ENCODE measurements at regions not wholly inside any gene's neighbourhood (a gene's known extent, or its start where the extent isn't known, plus 50 kb on each side); places are given as distances from the start of the nearest gene placed in this dataset.

DNA sequence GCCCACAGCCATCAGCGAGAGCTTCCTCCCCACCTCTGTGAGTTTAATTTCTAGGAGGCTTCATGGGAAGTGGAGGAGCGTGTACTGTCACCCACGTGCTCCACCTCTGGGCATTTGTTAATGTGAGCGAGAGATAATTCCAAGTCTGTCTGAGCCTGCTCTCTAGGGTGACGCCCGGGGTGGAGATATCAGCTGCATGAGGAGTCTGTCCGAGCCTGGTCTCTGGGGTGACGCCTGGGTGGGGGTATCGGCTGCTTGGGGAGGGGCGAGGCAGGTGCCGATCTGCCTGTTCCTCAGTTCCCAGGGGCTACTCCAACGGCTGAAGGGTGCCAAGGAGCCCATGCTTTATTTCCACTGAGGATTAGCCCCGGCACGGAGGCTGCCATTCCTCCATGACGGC lies 735.0 kb downstream of the BRD1 start:
- TF ChIP-seq POLR2A (IDR thresholded peaks at IDR 0.05): no peak
- TF ChIP-seq, protein P1, sequence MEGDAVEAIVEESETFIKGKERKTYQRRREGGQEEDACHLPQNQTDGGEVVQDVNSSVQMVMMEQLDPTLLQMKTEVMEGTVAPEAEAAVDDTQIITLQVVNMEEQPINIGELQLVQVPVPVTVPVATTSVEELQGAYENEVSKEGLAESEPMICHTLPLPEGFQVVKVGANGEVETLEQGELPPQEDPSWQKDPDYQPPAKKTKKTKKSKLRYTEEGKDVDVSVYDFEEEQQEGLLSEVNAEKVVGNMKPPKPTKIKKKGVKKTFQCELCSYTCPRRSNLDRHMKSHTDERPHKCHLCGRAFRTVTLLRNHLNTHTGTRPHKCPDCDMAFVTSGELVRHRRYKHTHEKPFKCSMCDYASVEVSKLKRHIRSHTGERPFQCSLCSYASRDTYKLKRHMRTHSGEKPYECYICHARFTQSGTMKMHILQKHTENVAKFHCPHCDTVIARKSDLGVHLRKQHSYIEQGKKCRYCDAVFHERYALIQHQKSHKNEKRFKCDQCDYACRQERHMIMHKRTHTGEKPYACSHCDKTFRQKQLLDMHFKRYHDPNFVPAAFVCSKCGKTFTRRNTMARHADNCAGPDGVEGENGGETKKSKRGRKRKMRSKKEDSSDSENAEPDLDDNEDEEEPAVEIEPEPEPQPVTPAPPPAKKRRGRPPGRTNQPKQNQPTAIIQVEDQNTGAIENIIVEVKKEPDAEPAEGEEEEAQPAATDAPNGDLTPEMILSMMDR (IDR thresholded peaks at IDR 0.05): no peak

Data from adrenal gland (tissue), 5 donors.